GM12878 (cell line): ENCODE measurements at regions not wholly inside any gene's neighbourhood (a gene's known extent, or its start where the extent isn't known, plus 50 kb on each side); places are given as distances from the start of the nearest gene placed in this dataset.

ENCODE experiments used
- ATAC-seq: fragments of 200-7000 bp; cut with Tn5 transposase; 3 replicates; pipeline ENCODE4 v1.9.1; 2020; ENCODE audit warnings: mild to moderate bottlenecking, moderate library complexity
- BruUV-seq: library from RNA; stranded (reverse); fragments of 400-500 nt; replicated peaks from 2 replicates; lab custom pipeline; 2021; lab: Mats Ljungman, UMichigan
- CTCF ChIA-PET: fragments of 300-600 bp; sonication (Branson Sonifier 250); formaldehyde crosslinking; extraction: SDS; loops from one replicate; lab custom pipeline; 2021; ENCODE audit warnings: inconsistent platforms; lab: Yijun Ruan, JAX
- POLR2A ChIA-PET: fragments of 350-600 bp; formaldehyde crosslinking; extraction: SDS; loops from one replicate; lab custom pipeline; 2021; ENCODE audit warnings: inconsistent platforms; lab: Charles Lee
- RAD21 ChIA-PET: fragments of 300-600 bp; sonication (Branson Sonifier 250); formaldehyde crosslinking; loops from one replicate; lab custom pipeline; 2023; ENCODE audit warnings: antibody characterized with exemption; ENCODE audit not compliant: unreplicated experiment; lab: Charles Lee
- SMC1A ChIA-PET: fragments of 300-600 bp; sonication (Branson Sonifier 250); formaldehyde crosslinking; loops from one replicate; lab custom pipeline; 2023; ENCODE audit not compliant: unreplicated experiment, uncharacterized antibody; lab: Charles Lee
- DNase-seq: peaks from one replicate; pipeline ENCODE4 v3.0.0-alpha.2; 2011; ENCODE audit warnings: low read depth, low spot score
- FAIRE-seq: peaks from 3 replicates; lab custom pipeline; 2011; peaks lifted over from hg19 to GRCh38; lab: Jason Lieb, UNC
- H2AFZ ChIP-seq: 2 replicates; pipeline ENCODE4 v1.6.0; 2011; ENCODE audit warnings: low read depth, low read length, control low read depth; ENCODE audit not compliant: control insufficient read depth
- H3K27ac ChIP-seq: 2 replicates; pipeline ENCODE4 v1.5.1; 2011; ENCODE audit warnings: control low read depth; ENCODE audit not compliant: control insufficient read depth, insufficient read depth
- H3K27me3 ChIP-seq, 2 experiments: replicated peaks in 1 of 2; 2 replicates each; pipeline versions ENCODE4 v1.6.0 to v1.6.1; 2011; ENCODE audit warnings: low read length in 1 of 2; ENCODE audit not compliant: control insufficient read depth in 2 of 2, insufficient read depth in 2 of 2
- H3K36me3 ChIP-seq, 2 experiments: 2 replicates each; pipeline ENCODE4 v1.5.1; 2011; ENCODE audit warnings: low read length in 1 of 2; ENCODE audit not compliant: control insufficient read depth in 2 of 2, insufficient read depth in 2 of 2
- H3K4me1 ChIP-seq: 2 replicates; pipeline ENCODE4 v1.6.1; 2011; ENCODE audit warnings: mild to moderate bottlenecking, low read length, moderate library complexity, mixed read lengths; ENCODE audit not compliant: control insufficient read depth, insufficient read depth
- H3K4me2 ChIP-seq: 2 replicates; pipeline ENCODE4 v1.6.0; 2011; ENCODE audit warnings: control low read depth; ENCODE audit not compliant: control insufficient read depth, insufficient read depth
- H3K4me3 ChIP-seq: fragments of 200-600 bp; sonication (generic); 2 replicates; pipeline ENCODE4 v1.5.1; 2016
- H3K79me2 ChIP-seq: 2 replicates; pipeline ENCODE4 v1.6.0; 2011; ENCODE audit warnings: low read length; ENCODE audit not compliant: control insufficient read depth, insufficient read depth
- H3K9ac ChIP-seq: 2 replicates; pipeline ENCODE4 v1.8.0; 2011; ENCODE audit warnings: low read length, control low read depth, mixed read lengths; ENCODE audit not compliant: control insufficient read depth, insufficient read depth
- H3K9me3 ChIP-seq: replicated peaks from 3 replicates; pipeline ENCODE4 v1.5.1; 2011; ENCODE audit warnings: mild to moderate bottlenecking, low read length; ENCODE audit not compliant: control insufficient read depth, insufficient read depth
- H4K20me1 ChIP-seq: 2 replicates; pipeline ENCODE4 v1.6.0; 2011; ENCODE audit not compliant: control insufficient read depth, insufficient read depth
- ATF3 ChIP-seq: IDR thresholded peaks from 2 replicates; pipeline ENCODE4 v1.6.1; 2011; ENCODE audit warnings: low read depth, mild to moderate bottlenecking, low read length, moderate library complexity, borderline replicate concordance; ENCODE audit errors: extremely low read depth
- BCL11A ChIP-seq: IDR thresholded peaks from 2 replicates; pipeline ENCODE4 v1.6.1; 2011; ENCODE audit warnings: low read depth, low read length
- DPF2 ChIP-seq: fragments of 450-650 bp; IDR thresholded peaks from 2 replicates; pipeline ENCODE4 v1.6.1; 2017; ENCODE audit warnings: mild to moderate bottlenecking
- EP300 ChIP-seq, 2 experiments: fragments of 150-350 bp in 1 of 2; IDR thresholded peaks; 2 replicates each; pipeline ENCODE4 v1.6.1; 2011 to 2012; ENCODE audit warnings: low read depth in 2 of 2, low read length in 2 of 2, borderline replicate concordance in 1 of 2, improper control_type of control experiment in 1 of 2, inconsistent platforms in 1 of 2; ENCODE audit not compliant: control insufficient read depth in 1 of 2
- IKZF2 ChIP-seq, 2 experiments: fragments of 450-650 bp; IDR thresholded peaks; 2 replicates each; pipeline ENCODE4 v1.6.1; 2017; ENCODE audit warnings: mild to moderate bottlenecking in 2 of 2, moderate library complexity in 2 of 2
- MEF2B ChIP-seq: fragments of 450-650 bp; IDR thresholded peaks from 2 replicates; pipeline ENCODE4 v1.6.1; 2018; ENCODE audit warnings: mild to moderate bottlenecking, moderate library complexity; ENCODE audit not compliant: partially characterized antibody, poor library complexity, severe bottlenecking
- MXI1 ChIP-seq: fragments of 150-350 bp; IDR thresholded peaks from 2 replicates; pipeline ENCODE4 v1.6.1; 2011; ENCODE audit warnings: low read depth, mild to moderate bottlenecking, inconsistent platforms, low read length, improper control_type of control experiment
- MYC ChIP-seq: IDR thresholded peaks from 2 replicates; pipeline ENCODE4 v1.6.1; 2011; ENCODE audit warnings: mild to moderate bottlenecking, low read length, moderate library complexity, inconsistent platforms; ENCODE audit not compliant: insufficient read depth, insufficient replicate concordance, insufficient read length, severe bottlenecking
- PAX5 ChIP-seq: IDR thresholded peaks from 2 replicates; pipeline ENCODE4 v1.6.1; 2011; ENCODE audit warnings: low read depth, low read length, borderline replicate concordance
- PKNOX1 ChIP-seq: fragments of 450-650 bp; IDR thresholded peaks from 2 replicates; pipeline ENCODE4 v1.6.1; 2016; ENCODE audit warnings: mild to moderate bottlenecking
- RAD21 ChIP-seq: IDR thresholded peaks from 2 replicates; pipeline ENCODE4 v1.6.1; 2011; ENCODE audit warnings: mild to moderate bottlenecking, low read depth, low read length, moderate library complexity; ENCODE audit not compliant: insufficient read depth
- RB1 ChIP-seq: fragments of 450-650 bp; formaldehyde crosslinking; IDR thresholded peaks from 2 replicates; pipeline ENCODE4 v1.6.1; 2017; ENCODE audit warnings: mild to moderate bottlenecking, borderline replicate concordance
- SMARCA5 ChIP-seq: fragments of 450-650 bp; IDR thresholded peaks from 2 replicates; pipeline ENCODE4 v1.6.1; 2017; ENCODE audit warnings: mild to moderate bottlenecking
- TAF1 ChIP-seq: IDR thresholded peaks from 2 replicates; pipeline ENCODE4 v1.6.1; 2011; ENCODE audit warnings: mild to moderate bottlenecking, low read depth, low read length, borderline replicate concordance
- ZBTB40 ChIP-seq: fragments of 450-650 bp; IDR thresholded peaks from 2 replicates; pipeline ENCODE4 v1.6.1; 2016; ENCODE audit warnings: mild to moderate bottlenecking, moderate library complexity, borderline replicate concordance
- WGBS: methylation state at CpG from one replicate; pipeline ENCODE4 v1.1.6; 2016; ENCODE audit warnings: low lambda C conversion rate; ENCODE audit not compliant: insufficient replicate concordance, insufficient coverage; ENCODE audit errors: missing lambda C conversion rate; 5-methylcytosine and 5-hydroxymethylcytosine counted together
- in situ Hi-C: fragments of 300-500 bp; cut with MboI; formaldehyde crosslinking; loops from 9 replicates; pipeline ENCODE4 v1.14.3; 2018; ENCODE audit warnings: mixed read lengths
- intact Hi-C: fragments of 100-400 bp; cut with micrococcal nuclease; formaldehyde crosslinking; loops from one replicate; pipeline ENCODE4 v1.14.2; 2022; ENCODE audit not compliant: unreplicated experiment
- TF ChIP-seq, protein P1 (sequence below): IDR thresholded peaks from 2 replicates; pipeline ENCODE4 v1.6.1; 2012; ENCODE audit warnings: low read depth, low read length, improper control_type of control experiment

DNA sequence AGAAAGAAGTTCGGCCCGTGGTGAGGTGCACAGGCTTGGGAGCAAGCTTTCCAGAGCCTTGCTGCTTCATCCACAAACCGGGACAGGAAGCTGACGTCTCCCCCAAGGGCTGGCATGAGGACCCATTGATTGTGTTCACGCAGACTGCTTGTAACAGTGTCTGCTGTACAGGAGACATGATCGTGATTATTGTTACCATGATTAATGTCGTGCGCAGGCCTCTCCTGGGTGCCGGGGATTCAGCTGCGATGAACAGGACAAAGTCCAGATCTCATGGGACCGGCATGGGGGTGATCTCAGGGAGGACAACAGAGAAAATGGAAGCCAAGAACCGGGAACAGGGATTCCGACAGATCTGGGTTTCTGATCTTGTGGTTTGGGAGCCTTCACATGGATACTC, 219.9 kb downstream of the BRD1 start (continued):
- TF ChIP-seq PKNOX1, result no peak

DNA sequence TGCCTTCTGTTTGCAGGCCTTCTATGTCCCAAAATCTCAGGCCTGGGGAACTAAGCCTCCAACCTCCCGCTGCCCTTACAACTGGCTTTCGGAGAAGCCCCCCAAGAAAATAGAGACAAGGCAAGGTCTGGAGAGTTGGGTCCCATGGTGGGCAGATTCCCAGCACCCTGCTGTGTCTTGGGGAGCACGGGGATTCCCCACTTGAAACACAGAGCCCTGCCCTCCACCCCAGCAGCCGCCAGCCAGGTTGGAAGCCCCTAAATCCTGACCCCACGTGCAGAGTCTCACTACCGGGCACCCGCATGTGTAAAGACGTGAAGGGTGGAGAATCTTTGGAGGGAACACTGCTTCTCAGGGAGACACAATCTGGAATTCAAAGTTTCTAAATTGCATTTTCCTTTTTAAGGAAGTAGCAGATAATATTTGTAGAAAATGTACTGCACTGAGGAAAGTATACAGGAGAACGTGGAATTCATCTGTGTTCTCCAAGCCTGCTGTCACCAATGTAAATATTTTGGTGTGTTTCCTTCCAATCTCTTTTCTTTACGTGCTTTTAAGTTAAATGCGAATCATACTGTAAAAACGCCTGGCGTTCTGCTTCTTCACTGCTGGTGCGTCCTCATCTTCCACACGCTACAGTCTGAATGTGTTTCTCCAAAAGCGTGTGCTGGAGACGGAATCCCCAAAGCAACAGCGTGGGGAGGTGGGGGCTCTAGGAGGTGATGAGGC, 220.9 kb downstream of the BRD1 start:
- no TSS peak for BruUV-seq
- in situ Hi-C loops (no loop called here), intact Hi-C loops (no loop called here)
- POLR2A ChIA-PET, result no interaction called here
- Histone ChIP-seq H3K9ac (no peak overlapping the region), H4K20me1 (no peaks in the 10 kb centered on the region), H3K4me3 (no peak overlapping the region), H3K27me3 (no peaks in the 10 kb centered on the region), H3K4me2 (no peak overlapping the region), H3K9me3 (peaks cover 4% of the 10 kb centered on the region; the same call in 1 of the 3 replicates), H3K4me1 (no peaks in the 10 kb centered on the region), H3K27ac (no peak overlapping the region), H3K79me2 (no peaks in the 10 kb centered on the region), H2AFZ (no peak overlapping the region), H3K36me3 (peaks cover 0 to 3% of the 10 kb centered on the region in 2 experiments; a peak in 2 of 4 replicates)
- DNase-seq (no peak), FAIRE-seq (no peak), ATAC-seq (no peak)
- RAD21 ChIA-PET, result no interaction called here
- no peak for TF ChIP-seq DPF2
- no peak for TF ChIP-seq SMARCA5
- no peak for TF ChIP-seq MYC
- no peak for TF ChIP-seq MXI1
- no peak for TF ChIP-seq EP300 (IDR thresholded peaks at IDR 0.05; ENCODE audit: borderline replicate concordance in 1 of 2, control insufficient read depth in 1 of 2, low read depth in 2 of 2, low read length in 2 of 2)
- TF ChIP-seq RAD21, result no peak
- TF ChIP-seq PAX5, result no peak
- TF ChIP-seq, protein P1, sequence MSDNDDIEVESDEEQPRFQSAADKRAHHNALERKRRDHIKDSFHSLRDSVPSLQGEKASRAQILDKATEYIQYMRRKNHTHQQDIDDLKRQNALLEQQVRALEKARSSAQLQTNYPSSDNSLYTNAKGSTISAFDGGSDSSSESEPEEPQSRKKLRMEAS, result no peak
- no peak for TF ChIP-seq RB1
- no peak for TF ChIP-seq BCL11A
- no peak for TF ChIP-seq TAF1
- no peak for TF ChIP-seq ATF3
- TF ChIP-seq ZBTB40, result no peak
- TF ChIP-seq IKZF2 (IDR thresholded peaks at IDR 0.05), result no peak
- TF ChIP-seq MEF2B, result no peak
- CTCF ChIA-PET, result no interaction called here
- SMC1A ChIA-PET, result no interaction called here
- WGBS, result 78% methylated on average over 18 of the region's 18 CpGs
